IMR-90 (cell line): ENCODE measurements at regions not wholly inside any gene's neighbourhood (a gene's known extent, or its start where the extent isn't known, plus 50 kb on each side); places are given as distances from the start of the nearest gene placed in this dataset.

ENCODE experiments used
- ATAC-seq: fragments of 200-7000 bp; cut with Tn5 transposase; 2 replicates; pipeline ENCODE4 v1.9.1; 2020; ENCODE audit warnings: low read depth, mild to moderate bottlenecking, moderate library complexity
- BruUV-seq: library from RNA; stranded (reverse); fragments of 400-500 nt; replicated peaks from 2 replicates; lab custom pipeline; 2021; lab: Mats Ljungman, UMichigan
- CTCF ChIA-PET: fragments of 300-600 bp; formaldehyde crosslinking; extraction: SDS; loops from one replicate; lab custom pipeline; 2021; ENCODE audit warnings: antibody characterized with exemption; lab: Yijun Ruan, JAX
- POLR2A ChIA-PET: fragments of 300-600 bp; sonication (Branson Sonifier 250); formaldehyde crosslinking; loops from one replicate; lab custom pipeline; 2022; ENCODE audit warnings: antibody characterized with exemption; ENCODE audit not compliant: unreplicated experiment; lab: Charles Lee
- DNase-seq: peaks from one replicate; pipeline ENCODE4 v3.0.0; 2013
- H2AFZ ChIP-seq: replicated peaks from 2 replicates; pipeline ENCODE3; 2013; ENCODE audit warnings: low read length, mild to moderate bottlenecking; ENCODE audit not compliant: poor library complexity
- H2AK5ac ChIP-seq: 2 replicates; pipeline ENCODE4 v1.6.1; 2013; ENCODE audit warnings: low read depth, low read length, inconsistent platforms
- H2AK9ac ChIP-seq: replicated peaks from 2 replicates; pipeline ENCODE3; 2013; ENCODE audit warnings: mild to moderate bottlenecking, low read depth, low read length, moderate library complexity; ENCODE audit not compliant: poor library complexity
- H2BK120ac ChIP-seq: 2 replicates; pipeline ENCODE4 v1.6.1; 2013; ENCODE audit warnings: low read depth, low read length, inconsistent platforms
- H2BK15ac ChIP-seq: 3 replicates; pipeline ENCODE4 v1.6.1; 2013; ENCODE audit warnings: low read depth, low read length, inconsistent platforms
- H2BK20ac ChIP-seq: 2 replicates; pipeline ENCODE4 v1.6.1; 2013; ENCODE audit warnings: low read depth, mild to moderate bottlenecking, inconsistent platforms, low read length, moderate library complexity
- H2BK5ac ChIP-seq: 2 replicates; pipeline ENCODE4 v1.6.1; 2013; ENCODE audit warnings: mild to moderate bottlenecking, low read depth, low read length, inconsistent platforms; ENCODE audit not compliant: poor library complexity, severe bottlenecking
- H3K14ac ChIP-seq: replicated peaks from 2 replicates; pipeline ENCODE4 v1.6.1; 2013; ENCODE audit warnings: low read depth, low read length, inconsistent platforms
- H3K18ac ChIP-seq: 2 replicates; pipeline ENCODE4 v1.6.1; 2013; ENCODE audit warnings: low read depth, low read length, control low read depth
- H3K23ac ChIP-seq: 2 replicates; pipeline ENCODE4 v1.6.1; 2013; ENCODE audit warnings: low read depth, low read length, inconsistent platforms
- H3K27ac ChIP-seq: 2 replicates; pipeline ENCODE4 v1.5.1; 2013; ENCODE audit warnings: mild to moderate bottlenecking, control low read depth, low read length; ENCODE audit not compliant: insufficient read depth
- H3K27me3 ChIP-seq: 2 replicates; pipeline ENCODE4 v1.6.1; 2013; ENCODE audit warnings: low read length; ENCODE audit not compliant: control insufficient read depth, insufficient read depth
- H3K36me3 ChIP-seq: 2 replicates; pipeline ENCODE4 v1.6.1; 2013; ENCODE audit warnings: low read length, mixed read lengths; ENCODE audit not compliant: control insufficient read depth, insufficient read depth
- H3K4ac ChIP-seq: 2 replicates; pipeline ENCODE4 v1.6.1; 2013; ENCODE audit warnings: low read depth, low read length, inconsistent platforms
- H3K4me1 ChIP-seq: 2 replicates; pipeline ENCODE4 v1.6.1; 2013; ENCODE audit warnings: low read length, mixed read lengths; ENCODE audit not compliant: control insufficient read depth, insufficient read depth
- H3K4me2 ChIP-seq: 2 replicates; pipeline ENCODE4 v1.6.1; 2013; ENCODE audit warnings: low read depth, mild to moderate bottlenecking, control low read depth, low read length, moderate library complexity
- H3K4me3 ChIP-seq: 2 replicates; pipeline ENCODE4 v1.5.1; 2013; ENCODE audit warnings: low read depth, mild to moderate bottlenecking, control low read depth, low read length, moderate library complexity; ENCODE audit not compliant: insufficient read depth
- H3K56ac ChIP-seq: 2 replicates; pipeline ENCODE4 v1.6.1; 2013; ENCODE audit warnings: low read length, inconsistent platforms; ENCODE audit not compliant: insufficient read depth; ENCODE audit errors: extremely low read depth
- H3K79me1 ChIP-seq, 2 experiments: 2 replicates each; pipeline ENCODE4 v1.6.1; 2013; ENCODE audit warnings: low read length in 2 of 2, inconsistent platforms in 1 of 2, low read depth in 1 of 2
- H3K9ac ChIP-seq: 2 replicates; pipeline ENCODE4 v1.6.1; 2013; ENCODE audit warnings: low read depth, low read length, control low read depth
- H3K9me1 ChIP-seq: 2 replicates; pipeline ENCODE4 v1.6.1; 2013; ENCODE audit warnings: low read length, inconsistent platforms; ENCODE audit not compliant: insufficient read depth
- H3K9me3 ChIP-seq: 2 replicates; pipeline ENCODE4 v1.6.1; 2013; ENCODE audit warnings: low read length; ENCODE audit not compliant: control insufficient read depth, insufficient read depth
- H4K20me1 ChIP-seq: 2 replicates; pipeline ENCODE4 v1.6.1; 2013; ENCODE audit warnings: low read length, inconsistent platforms; ENCODE audit not compliant: insufficient read depth
- H4K5ac ChIP-seq: 2 replicates; pipeline ENCODE4 v1.6.1; 2013; ENCODE audit warnings: mild to moderate bottlenecking, low read depth, low read length, control low read depth
- H4K8ac ChIP-seq, 2 experiments: 2 replicates each; pipeline ENCODE4 v1.6.1; 2013; ENCODE audit warnings: low read depth in 2 of 2, low read length in 2 of 2, control low read depth in 1 of 2, inconsistent platforms in 1 of 2
- H4K91ac ChIP-seq: 2 replicates; pipeline ENCODE4 v1.6.1; 2013; ENCODE audit warnings: low read depth, low read length, inconsistent platforms; ENCODE audit not compliant: insufficient read depth
- BHLHE40 ChIP-seq: fragments of 150-350 bp; IDR thresholded peaks from 2 replicates; pipeline ENCODE4 v1.6.1; 2016; ENCODE audit warnings: mild to moderate bottlenecking, low read depth, low read length
- CEBPB ChIP-seq: IDR thresholded peaks from 2 replicates; pipeline ENCODE4 v1.6.1; 2012; ENCODE audit warnings: low read depth, low read length, improper control_type of control experiment
- CHD1 ChIP-seq: IDR thresholded peaks from 2 replicates; pipeline ENCODE4 v1.6.1; 2012; ENCODE audit warnings: low read depth, low read length, improper control_type of control experiment
- FOS ChIP-seq: fragments of 150-350 bp; IDR thresholded peaks from 2 replicates; pipeline ENCODE4 v1.6.1; 2016; ENCODE audit warnings: low read depth, low read length
- MAFK ChIP-seq: IDR thresholded peaks from 2 replicates; pipeline ENCODE4 v1.6.1; 2012; ENCODE audit warnings: low read depth, low read length, improper control_type of control experiment
- MAZ ChIP-seq: IDR thresholded peaks from 2 replicates; pipeline ENCODE4 v1.6.1; 2012; ENCODE audit warnings: low read depth, mild to moderate bottlenecking, low read length, improper control_type of control experiment, moderate library complexity, borderline replicate concordance
- MXI1 ChIP-seq: IDR thresholded peaks from 2 replicates; pipeline ENCODE4 v1.6.1; 2012; ENCODE audit warnings: low read depth, mild to moderate bottlenecking, low read length, moderate library complexity, borderline replicate concordance
- NFE2L2 ChIP-seq: fragments of 150-350 bp; IDR thresholded peaks from 2 replicates; pipeline ENCODE4 v1.6.1; 2016; ENCODE audit warnings: low read depth, mild to moderate bottlenecking, low read length
- POLR2A ChIP-seq: IDR thresholded peaks from 2 replicates; pipeline ENCODE4 v1.6.1; 2012; ENCODE audit warnings: mild to moderate bottlenecking, low read depth, low read length
- RAD21 ChIP-seq: IDR thresholded peaks from 2 replicates; pipeline ENCODE4 v1.6.1; 2012; ENCODE audit warnings: low read length, improper control_type of control experiment
- RCOR1 ChIP-seq: IDR thresholded peaks from 2 replicates; pipeline ENCODE4 v1.6.1; 2012; ENCODE audit warnings: mild to moderate bottlenecking, low read length, improper control_type of control experiment; ENCODE audit not compliant: insufficient replicate concordance
- RFX5 ChIP-seq: IDR thresholded peaks from 2 replicates; pipeline ENCODE4 v1.8.0; 2012; ENCODE audit warnings: low read depth, mild to moderate bottlenecking, low read length, moderate library complexity
- SMC3 ChIP-seq: fragments of 150-350 bp; IDR thresholded peaks from 2 replicates; pipeline ENCODE4 v1.6.1; 2016; ENCODE audit warnings: low read depth, mild to moderate bottlenecking, antibody characterized with exemption, low read length, moderate library complexity
- WGBS, 2 experiments: methylation state at CpG; one replicate each; pipeline versions ENCODE4 v1.1.5 to v1.1.7; 2013; ENCODE audit warnings: missing lambda C conversion rate in 2 of 2; ENCODE audit not compliant: insufficient read length in 1 of 2; ENCODE audit errors: extremely low coverage in 2 of 2; 5-methylcytosine and 5-hydroxymethylcytosine counted together
- dilution Hi-C: fragments of 300-500 bp; cut with HindIII; formaldehyde crosslinking; loops from one replicate; pipeline ENCODE4 v1.14.3; 2018; ENCODE audit warnings: low sequenced_read_pairs; ENCODE audit not compliant: unreplicated experiment
- in situ Hi-C: fragments of 300-500 bp; cut with MboI; formaldehyde crosslinking; loops from 3 replicates; pipeline ENCODE4 v1.14.3; 2019; ENCODE audit warnings: low sequenced_read_pairs, inconsistent platforms, mixed read lengths
- intact Hi-C: fragments of 100-400 bp; cut with micrococcal nuclease; formaldehyde crosslinking; loops from 2 replicates; pipeline ENCODE4 v1.10.0; 2022
- TF ChIP-seq, protein P1 (sequence below): conservative IDR thresholded peaks from 2 replicates; pipeline ENCODE4 v1.5.1; 2012; ENCODE audit warnings: mild to moderate bottlenecking, low read depth, low read length, improper control_type of control experiment
- TF ChIP-seq, protein P2 (sequence below): fragments of 150-350 bp; IDR thresholded peaks from 2 replicates; pipeline ENCODE4 v1.6.1; 2017; ENCODE audit warnings: mild to moderate bottlenecking, antibody characterized with exemption, low read length, low read depth
- TF ChIP-seq, protein P3 (sequence below): fragments of 150-350 bp; IDR thresholded peaks from 2 replicates; pipeline ENCODE4 v1.6.1; 2016; ENCODE audit warnings: low read depth, mild to moderate bottlenecking, low read length, moderate library complexity, borderline replicate concordance

DNA sequence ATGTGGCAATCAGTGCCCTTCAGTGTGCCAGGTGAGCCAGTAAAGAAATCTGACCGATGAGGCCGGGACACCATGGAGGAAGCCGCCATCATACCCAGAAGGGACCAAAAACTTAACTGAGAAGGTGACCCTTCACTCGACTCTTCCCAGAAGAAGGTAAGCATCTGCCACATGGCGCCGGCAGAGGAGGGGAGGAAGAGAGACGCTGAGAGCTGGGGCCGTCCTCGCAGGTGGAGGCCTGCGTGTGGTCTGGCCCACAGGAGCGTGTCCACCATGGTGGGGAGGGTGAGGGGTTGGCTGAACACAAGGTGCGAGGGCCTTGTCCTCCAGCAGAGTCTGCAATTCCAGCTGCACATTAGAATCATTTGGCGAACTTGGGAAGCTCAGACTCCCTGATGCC lies 513.1 kb upstream of the RAB6C start:
- Histone ChIP-seq H3K9me1 (no peaks in the 10 kb centered on the region), H3K4me2 (no peak overlapping the region), H2AK9ac (no peak overlapping the region), H3K79me1 (no peaks in the 10 kb centered on the region), H3K9me3 (peaks cover 48% of the 10 kb centered on the region), H4K91ac (no peak overlapping the region), H3K4ac (no peak overlapping the region), H4K8ac (no peak overlapping the region), H2BK20ac (no peak overlapping the region), H2AFZ (no peak overlapping the region), H3K27me3 (no peaks in the 10 kb centered on the region), H4K5ac (no peak overlapping the region), H3K23ac (no peak overlapping the region), H3K4me3 (no peak overlapping the region), H4K20me1 (no peaks in the 10 kb centered on the region), H3K36me3 (no peaks in the 10 kb centered on the region), H3K56ac (no peak overlapping the region), H2BK5ac (no peak overlapping the region), H3K27ac (no peak overlapping the region), H2AK5ac (no peak overlapping the region), H3K14ac (no peak overlapping the region), H3K4me1 (no peaks in the 10 kb centered on the region), H3K9ac (no peak overlapping the region), H2BK120ac (no peak overlapping the region), H3K18ac (no peak overlapping the region), H2BK15ac (no peak overlapping the region)
- WGBS, 2 experiments = no CpG with 5 or more reads among the region's 13 CpGs
- BruUV-seq = no TSS peak
- DNase-seq (no peak), ATAC-seq (no peak)
- dilution Hi-C loops = no loop called here
- CTCF ChIA-PET = no interaction called here
- POLR2A ChIA-PET = no interaction called here
- intact Hi-C loops = no loop called here
- in situ Hi-C loops = no loop called here
- TF ChIP-seq CEBPB = no peak
- no peak for TF ChIP-seq RFX5
- TF ChIP-seq BHLHE40 = no peak
- TF ChIP-seq, protein P1, sequence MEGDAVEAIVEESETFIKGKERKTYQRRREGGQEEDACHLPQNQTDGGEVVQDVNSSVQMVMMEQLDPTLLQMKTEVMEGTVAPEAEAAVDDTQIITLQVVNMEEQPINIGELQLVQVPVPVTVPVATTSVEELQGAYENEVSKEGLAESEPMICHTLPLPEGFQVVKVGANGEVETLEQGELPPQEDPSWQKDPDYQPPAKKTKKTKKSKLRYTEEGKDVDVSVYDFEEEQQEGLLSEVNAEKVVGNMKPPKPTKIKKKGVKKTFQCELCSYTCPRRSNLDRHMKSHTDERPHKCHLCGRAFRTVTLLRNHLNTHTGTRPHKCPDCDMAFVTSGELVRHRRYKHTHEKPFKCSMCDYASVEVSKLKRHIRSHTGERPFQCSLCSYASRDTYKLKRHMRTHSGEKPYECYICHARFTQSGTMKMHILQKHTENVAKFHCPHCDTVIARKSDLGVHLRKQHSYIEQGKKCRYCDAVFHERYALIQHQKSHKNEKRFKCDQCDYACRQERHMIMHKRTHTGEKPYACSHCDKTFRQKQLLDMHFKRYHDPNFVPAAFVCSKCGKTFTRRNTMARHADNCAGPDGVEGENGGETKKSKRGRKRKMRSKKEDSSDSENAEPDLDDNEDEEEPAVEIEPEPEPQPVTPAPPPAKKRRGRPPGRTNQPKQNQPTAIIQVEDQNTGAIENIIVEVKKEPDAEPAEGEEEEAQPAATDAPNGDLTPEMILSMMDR = no peak
- no peak for TF ChIP-seq MXI1
- no peak for TF ChIP-seq FOS
- no peak for TF ChIP-seq POLR2A
- no peak for TF ChIP-seq RAD21
- no peak for TF ChIP-seq SMC3
- TF ChIP-seq MAFK = no peak
- no peak for TF ChIP-seq CHD1
- TF ChIP-seq, protein P2, sequence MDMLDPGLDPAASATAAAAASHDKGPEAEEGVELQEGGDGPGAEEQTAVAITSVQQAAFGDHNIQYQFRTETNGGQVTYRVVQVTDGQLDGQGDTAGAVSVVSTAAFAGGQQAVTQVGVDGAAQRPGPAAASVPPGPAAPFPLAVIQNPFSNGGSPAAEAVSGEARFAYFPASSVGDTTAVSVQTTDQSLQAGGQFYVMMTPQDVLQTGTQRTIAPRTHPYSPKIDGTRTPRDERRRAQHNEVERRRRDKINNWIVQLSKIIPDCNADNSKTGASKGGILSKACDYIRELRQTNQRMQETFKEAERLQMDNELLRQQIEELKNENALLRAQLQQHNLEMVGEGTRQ = no peak
- TF ChIP-seq, protein P3, sequence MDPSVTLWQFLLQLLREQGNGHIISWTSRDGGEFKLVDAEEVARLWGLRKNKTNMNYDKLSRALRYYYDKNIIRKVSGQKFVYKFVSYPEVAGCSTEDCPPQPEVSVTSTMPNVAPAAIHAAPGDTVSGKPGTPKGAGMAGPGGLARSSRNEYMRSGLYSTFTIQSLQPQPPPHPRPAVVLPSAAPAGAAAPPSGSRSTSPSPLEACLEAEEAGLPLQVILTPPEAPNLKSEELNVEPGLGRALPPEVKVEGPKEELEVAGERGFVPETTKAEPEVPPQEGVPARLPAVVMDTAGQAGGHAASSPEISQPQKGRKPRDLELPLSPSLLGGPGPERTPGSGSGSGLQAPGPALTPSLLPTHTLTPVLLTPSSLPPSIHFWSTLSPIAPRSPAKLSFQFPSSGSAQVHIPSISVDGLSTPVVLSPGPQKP = no peak
- TF ChIP-seq RCOR1 = no peak
- no peak for TF ChIP-seq MAZ
- no peak for TF ChIP-seq NFE2L2
